Amniotic epithelial cell (primary cell): ENCODE measurements at regions not wholly inside any gene's neighbourhood (a gene's known extent, or its start where the extent isn't known, plus 50 kb on each side); places are given as distances from the start of the nearest gene placed in this dataset.
"Not testable (repeated sequence)": the region's sequence is repeated elsewhere in the genome, so short reads cannot be mapped to it uniquely, and the experiment has no call there.

ENCODE experiments used
- DNase-seq: peaks from one replicate; pipeline ENCODE4 v3.0.0-alpha.2; 2010; ENCODE audit warnings: low read depth

GRCh38 chr4:103307453-103308247 is 109.5 kb upstream of the CENPE start:
- DNase-seq = no peak

DNA sequence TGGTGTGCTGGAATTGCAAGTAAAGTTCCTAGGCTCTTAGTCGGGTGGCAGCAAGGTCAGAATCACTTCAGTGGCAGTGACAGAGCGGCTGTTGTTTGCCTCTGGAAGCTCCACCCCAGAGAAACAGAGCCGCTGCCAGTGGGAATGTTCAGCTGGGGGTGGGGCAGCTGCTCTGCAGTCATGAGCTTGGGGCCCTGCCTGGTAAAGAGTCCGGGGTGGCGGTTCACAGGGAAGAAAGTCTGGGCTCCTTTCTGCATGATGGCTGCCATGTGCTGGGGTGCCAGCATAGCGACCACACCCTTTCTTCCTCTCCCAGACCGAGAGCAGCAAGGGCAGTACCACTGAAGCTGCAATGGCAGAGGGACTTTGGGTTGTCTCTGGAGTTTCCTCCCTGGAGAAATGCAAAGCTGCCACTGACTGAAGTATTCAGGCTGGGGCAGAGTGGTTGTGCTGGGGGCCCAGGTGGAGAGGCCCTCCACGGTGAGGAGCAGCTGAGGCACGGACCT is 108.8 kb upstream of the CENPE start:
- DNase-seq = no peak

DNA sequence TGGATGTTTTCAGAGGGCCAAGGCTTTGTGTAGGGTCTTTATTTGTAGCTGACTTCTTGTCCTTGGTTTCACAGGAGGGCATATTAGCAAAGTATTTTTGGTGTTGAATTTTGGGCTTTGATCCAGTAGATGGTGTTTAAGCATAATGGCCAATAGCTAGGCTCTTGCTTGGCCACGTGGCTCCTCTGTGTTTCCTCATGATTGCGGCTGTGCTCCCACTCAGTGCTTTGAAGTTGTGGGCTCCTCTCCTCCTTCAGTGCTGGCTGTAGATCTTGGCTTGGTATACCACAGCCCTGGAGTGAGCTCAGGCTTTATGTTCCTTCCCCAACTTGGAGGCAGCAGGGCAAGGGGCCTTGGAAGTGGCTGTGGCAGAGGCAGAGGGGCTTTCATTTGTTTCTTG is 107.2 kb upstream of the CENPE start:
- no peak for DNase-seq

- no peak for DNase-seq
Observed at GRCh38 chr4:103303011-103303410, 104.9 kb upstream of the CENPE start.

GRCh38 chr4:103292959-103293358 is 94.8 kb upstream of the CENPE start:
- no peak for DNase-seq

GRCh38 chr4:103292373-103292772 is 94.2 kb upstream of the CENPE start:
- no peak for DNase-seq

- DNase-seq = no peak
Observed at GRCh38 chr4:103289186-103289585, 91.0 kb upstream of the CENPE start.

- DNase-seq = no peak
Observed at GRCh38 chr4:103272174-103272573, 74.0 kb upstream of the CENPE start.

GRCh38 chr4:103268746-103269145 is 70.6 kb upstream of the CENPE start:
- DNase-seq = no peak

DNA sequence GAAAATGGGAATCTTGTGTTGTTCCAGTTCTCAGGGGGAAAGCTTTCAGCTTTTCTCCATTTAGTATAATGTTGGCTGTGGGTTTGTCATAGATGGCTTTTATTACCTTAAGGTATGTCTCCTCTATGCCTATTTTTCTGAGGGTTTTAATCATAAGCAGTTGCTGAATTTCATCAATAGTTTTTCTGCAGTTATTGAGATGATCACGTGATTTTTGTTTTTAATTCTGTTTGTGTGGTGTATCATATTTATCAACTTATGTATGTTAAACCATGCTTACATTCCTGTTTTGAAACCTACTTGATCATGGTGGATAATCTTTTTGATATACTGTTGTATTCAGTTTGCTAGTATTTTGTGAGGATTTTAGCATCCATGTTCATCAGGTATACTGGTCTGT is 66.8 kb upstream of the CENPE start:
- no peak for DNase-seq

DNA sequence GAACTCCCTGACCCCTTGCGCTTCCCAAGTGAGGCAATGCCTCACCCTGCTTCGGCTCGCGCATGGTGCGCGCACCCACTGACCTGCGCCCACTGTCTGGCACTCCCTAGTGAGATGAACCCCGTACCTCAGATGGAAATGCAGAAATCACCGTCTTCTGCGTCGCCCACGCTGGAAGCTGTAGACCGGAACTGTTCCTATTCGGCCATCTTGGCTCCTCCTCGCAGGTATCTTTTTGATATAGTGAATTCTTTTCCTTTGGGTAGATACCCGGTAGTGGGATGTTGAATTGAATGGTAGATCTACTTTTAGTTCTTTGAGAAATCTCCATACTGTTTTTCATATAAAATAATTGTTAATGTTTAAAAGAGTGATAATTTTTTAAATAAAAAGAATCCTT is 57.9 kb upstream of the CENPE start:
- not testable (repeated sequence) for DNase-seq
